ENCODE measurements at regions not wholly inside any gene's neighbourhood (a gene's known extent, or its start where the extent isn't known, plus 50 kb on each side); places are given as distances from the start of the nearest gene placed in this dataset.

DNA sequence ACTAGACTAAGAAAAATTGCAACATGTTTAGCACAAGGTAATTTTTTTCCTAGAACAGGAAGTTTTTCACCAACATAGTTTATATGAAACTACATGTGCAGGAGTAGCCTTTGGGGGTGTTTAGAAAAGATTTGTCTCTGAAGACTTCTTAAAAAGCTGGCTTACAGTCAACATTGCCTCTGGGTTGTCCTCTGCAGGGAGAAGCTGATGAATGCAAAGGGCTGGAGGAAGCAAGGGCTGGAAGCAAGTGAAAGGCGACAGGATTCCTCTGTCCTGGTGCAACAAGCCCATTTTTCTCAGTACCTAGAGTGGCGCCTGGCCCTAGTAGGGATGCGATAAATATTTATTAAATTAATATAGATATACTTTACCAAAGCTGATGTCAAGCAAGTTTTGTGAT lies 180.3 kb upstream of the LCORL start:
- no peaks in the 10 kb centered on the region for H3K4me1 ChIP-seq (ENCODE audit: control insufficient read depth, insufficient read depth, low read length, poor library complexity, severe bottlenecking)

DNA sequence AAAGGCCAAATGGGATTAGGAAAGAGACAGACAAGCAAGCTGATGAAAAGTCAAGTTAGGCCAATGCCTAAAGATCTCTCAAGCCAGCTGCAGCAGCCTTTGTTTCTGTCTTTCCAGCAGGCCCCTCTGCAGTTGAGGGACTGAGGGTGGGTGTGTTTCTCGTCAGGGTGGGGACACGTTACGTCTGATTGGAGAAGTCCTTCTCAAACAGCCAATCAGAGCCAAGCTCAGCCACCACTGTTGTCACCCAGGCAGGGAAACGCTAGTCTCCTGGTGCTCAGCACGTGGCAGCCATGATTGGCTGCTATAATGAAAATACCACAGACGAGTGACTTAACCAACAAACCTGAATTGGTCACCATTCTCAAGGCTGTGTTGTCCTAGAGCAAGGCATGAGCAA lies 177.1 kb upstream of the LCORL start:
- Histone ChIP-seq H3K9me3 (ENCODE audit: control insufficient read depth, low read length) (no peaks in the 10 kb centered on the region), H3K36me3 (ENCODE audit: control insufficient read depth, insufficient read depth, low read length) (no peaks in the 10 kb centered on the region), H3K27me3 (replicated peaks; ENCODE audit: control insufficient read depth, insufficient read depth, low read length, poor library complexity, severe bottlenecking) (no peaks in the 10 kb centered on the region), H3K4me3 (ENCODE audit: insufficient read depth, low read depth, low read length, poor library complexity, severe bottlenecking) (no peak overlapping the region), H3K27ac (ENCODE audit: insufficient read depth, low read length, poor library complexity, severe bottlenecking) (no peak overlapping the region), H3K4me1 (ENCODE audit: control insufficient read depth, insufficient read depth, low read length, poor library complexity, severe bottlenecking) (no peaks in the 10 kb centered on the region)
- DNase-seq = no peak

More for the DNA sequence above, 180.3 kb upstream of the LCORL start:
- H3K9me3 ChIP-seq (ENCODE audit: control insufficient read depth, low read length) = no peaks in the 10 kb centered on the region
- no peak overlapping the region for H3K4me3 ChIP-seq (ENCODE audit: insufficient read depth, low read depth, low read length, poor library complexity, severe bottlenecking)
- H3K27ac ChIP-seq (ENCODE audit: insufficient read depth, low read length, poor library complexity, severe bottlenecking) = no peak overlapping the region
- H3K27me3 ChIP-seq (replicated peaks; ENCODE audit: control insufficient read depth, insufficient read depth, low read length, poor library complexity, severe bottlenecking) = no peaks in the 10 kb centered on the region
- DNase-seq = no peak
- no peaks in the 10 kb centered on the region for H3K36me3 ChIP-seq (ENCODE audit: control insufficient read depth, insufficient read depth, low read length)

DNA sequence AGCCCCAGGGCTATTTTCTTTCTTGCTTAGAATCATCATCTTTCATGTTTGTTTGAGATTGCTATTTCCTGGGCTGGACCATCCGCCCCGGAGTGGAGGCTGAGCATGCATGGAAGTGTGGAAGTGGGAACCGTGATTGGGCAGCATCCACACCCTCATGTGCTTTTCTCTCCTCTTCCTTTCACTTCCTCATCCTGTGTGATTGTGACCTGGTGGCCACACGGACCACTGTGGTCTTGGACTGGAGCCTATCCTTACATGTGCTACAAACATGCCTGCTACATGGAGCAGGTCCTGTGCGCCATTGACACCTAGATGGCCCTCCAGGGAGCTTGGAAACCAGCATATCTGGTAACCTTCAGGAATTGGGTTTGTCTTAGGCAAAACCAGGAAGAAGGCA lies 175.9 kb upstream of the LCORL start:
- H3K9me3 ChIP-seq (ENCODE audit: control insufficient read depth, low read length) = no peaks in the 10 kb centered on the region
- no peak for DNase-seq
- H3K4me1 ChIP-seq (ENCODE audit: control insufficient read depth, insufficient read depth, low read length, poor library complexity, severe bottlenecking) = no peaks in the 10 kb centered on the region
- no peak overlapping the region for H3K27ac ChIP-seq (ENCODE audit: insufficient read depth, low read length, poor library complexity, severe bottlenecking)
- no peaks in the 10 kb centered on the region for H3K36me3 ChIP-seq (ENCODE audit: control insufficient read depth, insufficient read depth, low read length)
- H3K4me3 ChIP-seq (ENCODE audit: insufficient read depth, low read depth, low read length, poor library complexity, severe bottlenecking) = no peak overlapping the region
- H3K27me3 ChIP-seq (replicated peaks; ENCODE audit: control insufficient read depth, insufficient read depth, low read length, poor library complexity, severe bottlenecking) = no peaks in the 10 kb centered on the region

GRCh38 chr4:18194278-18194677 lies 172.7 kb upstream of the LCORL start:
- Histone ChIP-seq H3K36me3 (ENCODE audit: control insufficient read depth, insufficient read depth, low read length) (no peaks in the 10 kb centered on the region), H3K4me1 (ENCODE audit: control insufficient read depth, insufficient read depth, low read length, poor library complexity, severe bottlenecking) (no peaks in the 10 kb centered on the region), H3K27ac (ENCODE audit: insufficient read depth, low read length, poor library complexity, severe bottlenecking) (no peak overlapping the region), H3K9me3 (ENCODE audit: control insufficient read depth, low read length) (no peaks in the 10 kb centered on the region), H3K27me3 (replicated peaks; ENCODE audit: control insufficient read depth, insufficient read depth, low read length, poor library complexity, severe bottlenecking) (no peaks in the 10 kb centered on the region), H3K4me3 (ENCODE audit: insufficient read depth, low read depth, low read length, poor library complexity, severe bottlenecking) (no peak overlapping the region)
- DNase-seq = no peak

GRCh38 chr4:18192901-18193300 lies 171.3 kb upstream of the LCORL start:
- Histone ChIP-seq H3K27ac (ENCODE audit: insufficient read depth, low read length, poor library complexity, severe bottlenecking) (no peak overlapping the region), H3K9me3 (ENCODE audit: control insufficient read depth, low read length) (no peaks in the 10 kb centered on the region), H3K4me3 (ENCODE audit: insufficient read depth, low read depth, low read length, poor library complexity, severe bottlenecking) (no peak overlapping the region), H3K4me1 (ENCODE audit: control insufficient read depth, insufficient read depth, low read length, poor library complexity, severe bottlenecking) (no peaks in the 10 kb centered on the region), H3K36me3 (ENCODE audit: control insufficient read depth, insufficient read depth, low read length) (no peaks in the 10 kb centered on the region), H3K27me3 (replicated peaks; ENCODE audit: control insufficient read depth, insufficient read depth, low read length, poor library complexity, severe bottlenecking) (no peaks in the 10 kb centered on the region)
- no peak for DNase-seq

DNA sequence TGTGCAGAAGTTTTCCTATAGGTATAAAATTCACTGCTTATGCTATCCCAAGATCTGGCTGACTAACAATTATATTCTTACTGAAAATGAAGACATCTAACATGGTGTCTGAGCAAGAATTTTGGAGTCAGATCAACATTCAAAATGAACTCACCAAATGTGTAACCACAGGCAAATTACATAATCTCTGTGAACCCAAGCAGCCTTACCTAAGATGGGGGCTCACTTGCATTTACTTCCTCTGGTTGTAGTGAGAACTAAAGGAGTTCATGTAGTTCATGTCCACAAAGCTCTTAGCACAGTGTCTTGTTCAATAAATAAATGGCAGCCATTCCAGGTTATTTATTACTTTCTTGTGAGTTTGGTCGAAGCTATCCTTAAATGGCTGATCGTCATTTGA lies 163.9 kb upstream of the LCORL start:
- no peaks in the 10 kb centered on the region for H3K9me3 ChIP-seq (ENCODE audit: control insufficient read depth, low read length)
- H3K27ac ChIP-seq (ENCODE audit: insufficient read depth, low read length, poor library complexity, severe bottlenecking) = no peak overlapping the region
- DNase-seq = no peak
- no peaks in the 10 kb centered on the region for H3K27me3 ChIP-seq (replicated peaks; ENCODE audit: control insufficient read depth, insufficient read depth, low read length, poor library complexity, severe bottlenecking)
- H3K36me3 ChIP-seq (ENCODE audit: control insufficient read depth, insufficient read depth, low read length) = no peaks in the 10 kb centered on the region
- no peaks in the 10 kb centered on the region for H3K4me1 ChIP-seq (ENCODE audit: control insufficient read depth, insufficient read depth, low read length, poor library complexity, severe bottlenecking)
- H3K4me3 ChIP-seq (ENCODE audit: insufficient read depth, low read depth, low read length, poor library complexity, severe bottlenecking) = no peak overlapping the region

DNA sequence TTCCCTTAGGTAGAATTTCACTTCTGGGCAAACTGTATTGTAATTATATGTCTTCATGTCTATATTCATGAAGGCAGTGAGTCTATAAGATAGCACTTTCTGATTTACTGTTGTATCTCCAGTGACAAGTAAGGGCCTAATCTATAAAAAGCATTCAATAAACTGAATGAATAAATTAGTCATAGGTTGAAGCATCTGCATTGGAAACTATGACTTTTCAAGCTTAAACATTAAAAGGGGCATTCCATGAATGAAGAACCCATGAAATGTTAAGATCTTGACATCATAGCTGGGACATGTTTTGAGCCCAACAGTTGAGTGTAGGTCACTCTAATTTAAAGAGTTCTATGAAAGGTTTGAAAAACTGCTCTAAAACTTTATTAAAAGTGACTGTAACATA lies 159.3 kb upstream of the LCORL start:
- Histone ChIP-seq H3K4me3 (ENCODE audit: insufficient read depth, low read depth, low read length, poor library complexity, severe bottlenecking) (no peak overlapping the region), H3K27ac (ENCODE audit: insufficient read depth, low read length, poor library complexity, severe bottlenecking) (no peak overlapping the region), H3K9me3 (ENCODE audit: control insufficient read depth, low read length) (no peaks in the 10 kb centered on the region), H3K4me1 (ENCODE audit: control insufficient read depth, insufficient read depth, low read length, poor library complexity, severe bottlenecking) (no peaks in the 10 kb centered on the region), H3K36me3 (ENCODE audit: control insufficient read depth, insufficient read depth, low read length) (no peaks in the 10 kb centered on the region), H3K27me3 (replicated peaks; ENCODE audit: control insufficient read depth, insufficient read depth, low read length, poor library complexity, severe bottlenecking) (no peaks in the 10 kb centered on the region)
- DNase-seq = no peak

- Histone ChIP-seq H3K36me3 (ENCODE audit: control insufficient read depth, insufficient read depth, low read length) (no peaks in the 10 kb centered on the region), H3K4me1 (ENCODE audit: control insufficient read depth, insufficient read depth, low read length, poor library complexity, severe bottlenecking) (no peaks in the 10 kb centered on the region), H3K9me3 (ENCODE audit: control insufficient read depth, low read length) (no peaks in the 10 kb centered on the region), H3K4me3 (ENCODE audit: insufficient read depth, low read depth, low read length, poor library complexity, severe bottlenecking) (no peak overlapping the region), H3K27me3 (replicated peaks; ENCODE audit: control insufficient read depth, insufficient read depth, low read length, poor library complexity, severe bottlenecking) (no peaks in the 10 kb centered on the region), H3K27ac (ENCODE audit: insufficient read depth, low read length, poor library complexity, severe bottlenecking) (no peak overlapping the region)
- DNase-seq = no peak
These were observed 158.6 kb upstream of the LCORL start for GRCh38 chr4:18180122-18180521.

GRCh38 chr4:18171896-18172295 lies 150.3 kb upstream of the LCORL start:
- no peaks in the 10 kb centered on the region for H3K9me3 ChIP-seq (ENCODE audit: control insufficient read depth, low read length)
- no peaks in the 10 kb centered on the region for H3K36me3 ChIP-seq (ENCODE audit: control insufficient read depth, insufficient read depth, low read length)
- no peaks in the 10 kb centered on the region for H3K4me1 ChIP-seq (ENCODE audit: control insufficient read depth, insufficient read depth, low read length, poor library complexity, severe bottlenecking)
- H3K4me3 ChIP-seq (ENCODE audit: insufficient read depth, low read depth, low read length, poor library complexity, severe bottlenecking) = no peak overlapping the region
- DNase-seq = no peak
- no peak overlapping the region for H3K27ac ChIP-seq (ENCODE audit: insufficient read depth, low read length, poor library complexity, severe bottlenecking)
- no peaks in the 10 kb centered on the region for H3K27me3 ChIP-seq (replicated peaks; ENCODE audit: control insufficient read depth, insufficient read depth, low read length, poor library complexity, severe bottlenecking)

- Histone ChIP-seq H3K4me3 (ENCODE audit: insufficient read depth, low read depth, low read length, poor library complexity, severe bottlenecking) (no peak overlapping the region), H3K9me3 (ENCODE audit: control insufficient read depth, low read length) (no peaks in the 10 kb centered on the region), H3K36me3 (ENCODE audit: control insufficient read depth, insufficient read depth, low read length) (no peaks in the 10 kb centered on the region), H3K27ac (ENCODE audit: insufficient read depth, low read length, poor library complexity, severe bottlenecking) (no peak overlapping the region), H3K4me1 (ENCODE audit: control insufficient read depth, insufficient read depth, low read length, poor library complexity, severe bottlenecking) (no peaks in the 10 kb centered on the region), H3K27me3 (replicated peaks; ENCODE audit: control insufficient read depth, insufficient read depth, low read length, poor library complexity, severe bottlenecking) (no peaks in the 10 kb centered on the region)
- no peak for DNase-seq
These were observed 146.3 kb upstream of the LCORL start for GRCh38 chr4:18167831-18168230.

DNA sequence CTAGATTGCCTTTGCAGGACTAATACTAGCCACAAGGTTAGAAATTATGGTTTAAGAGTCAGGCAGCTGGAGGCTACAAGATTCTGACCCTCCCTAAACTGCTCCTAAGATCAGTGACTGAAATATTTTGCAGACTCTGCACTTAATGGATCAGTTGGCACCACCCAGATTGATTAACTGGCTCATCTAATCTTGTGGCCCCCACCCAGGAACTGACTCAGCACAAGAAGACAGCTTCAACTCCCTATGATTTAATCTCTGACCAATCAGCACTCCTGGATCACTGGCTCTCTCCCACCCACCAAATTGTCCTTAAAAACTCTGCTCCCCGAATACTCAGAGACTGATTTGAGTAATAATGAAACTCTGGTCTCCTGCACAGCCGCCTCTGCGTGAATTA lies 145.4 kb upstream of the LCORL start:
- Histone ChIP-seq H3K9me3 (ENCODE audit: control insufficient read depth, low read length) (no peaks in the 10 kb centered on the region), H3K27ac (ENCODE audit: insufficient read depth, low read length, poor library complexity, severe bottlenecking) (no peak overlapping the region), H3K36me3 (ENCODE audit: control insufficient read depth, insufficient read depth, low read length) (no peaks in the 10 kb centered on the region), H3K4me3 (ENCODE audit: insufficient read depth, low read depth, low read length, poor library complexity, severe bottlenecking) (no peak overlapping the region), H3K27me3 (replicated peaks; ENCODE audit: control insufficient read depth, insufficient read depth, low read length, poor library complexity, severe bottlenecking) (no peaks in the 10 kb centered on the region), H3K4me1 (ENCODE audit: control insufficient read depth, insufficient read depth, low read length, poor library complexity, severe bottlenecking) (no peaks in the 10 kb centered on the region)
- no peak for DNase-seq
